Glomerular visceral epithelial cell (primary cell): ENCODE measurements at regions not wholly inside any gene's neighbourhood (a gene's known extent, or its start where the extent isn't known, plus 50 kb on each side); places are given as distances from the start of the nearest gene placed in this dataset.

Experiments
- DNase-seq: peaks from one replicate; pipeline ENCODE4 v3.0.0-alpha.2; 2016; ENCODE audit errors: extremely low spot score

GRCh38 chr11:8740129-8740528 lies 57.5 kb downstream of the RPL27A start:
- DNase-seq, result no peak

GRCh38 chr11:8744423-8744822 lies 61.8 kb downstream of the RPL27A start:
- peak; percentile 31 for DNase-seq

- no peak for DNase-seq
Observed at GRCh38 chr11:8745431-8746253, 63.0 kb downstream of the RPL27A start.

- no peak for DNase-seq
Observed at GRCh38 chr11:8746331-8746974, 63.9 kb downstream of the RPL27A start.

GRCh38 chr11:8747173-8747572 lies 64.6 kb downstream of the RPL27A start:
- no peak for DNase-seq

- no peak for DNase-seq
Observed at GRCh38 chr11:8748317-8748716, 65.7 kb downstream of the RPL27A start.

- no peak for DNase-seq
Observed at GRCh38 chr11:8749202-8749601, 66.6 kb downstream of the RPL27A start.

GRCh38 chr11:8754241-8754640 lies 71.6 kb downstream of the RPL27A start:
- no peak for DNase-seq

- DNase-seq, result no peak
Observed at GRCh38 chr11:8756201-8756600, 73.6 kb downstream of the RPL27A start.

- peak; percentile 29 for DNase-seq
Observed at GRCh38 chr11:8757047-8757446, 74.5 kb downstream of the RPL27A start.

GRCh38 chr11:8757533-8757932 lies 74.9 kb downstream of the RPL27A start:
- DNase-seq, result peak; percentile 25

GRCh38 chr11:8758619-8759169 lies 76.1 kb downstream of the RPL27A start:
- DNase-seq, result no peak

- no peak for DNase-seq
Observed at GRCh38 chr11:8759634-8760033, 77.0 kb downstream of the RPL27A start.

- no peak for DNase-seq
Observed at GRCh38 chr11:8760896-8761295, 78.3 kb downstream of the RPL27A start.

GRCh38 chr11:8763070-8763685 lies 80.6 kb downstream of the RPL27A start:
- no peak for DNase-seq

- peak; percentile 32 for DNase-seq
Observed at GRCh38 chr11:8765294-8765693, 82.7 kb downstream of the RPL27A start.

GRCh38 chr11:8766043-8766987 lies 83.7 kb downstream of the RPL27A start:
- DNase-seq, result no peak

GRCh38 chr11:8766988-8767374 lies 84.4 kb downstream of the RPL27A start:
- DNase-seq, result no peak

GRCh38 chr11:8767466-8768142 lies 85.0 kb downstream of the RPL27A start:
- DNase-seq, result no peak

- DNase-seq, result peak; percentile 57
Observed at GRCh38 chr11:8768625-8769333, 86.2 kb downstream of the RPL27A start.
